ENCODE measurements at regions not wholly inside any gene's neighbourhood (a gene's known extent, or its start where the extent isn't known, plus 50 kb on each side); places are given as distances from the start of the nearest gene placed in this dataset.

DNA sequence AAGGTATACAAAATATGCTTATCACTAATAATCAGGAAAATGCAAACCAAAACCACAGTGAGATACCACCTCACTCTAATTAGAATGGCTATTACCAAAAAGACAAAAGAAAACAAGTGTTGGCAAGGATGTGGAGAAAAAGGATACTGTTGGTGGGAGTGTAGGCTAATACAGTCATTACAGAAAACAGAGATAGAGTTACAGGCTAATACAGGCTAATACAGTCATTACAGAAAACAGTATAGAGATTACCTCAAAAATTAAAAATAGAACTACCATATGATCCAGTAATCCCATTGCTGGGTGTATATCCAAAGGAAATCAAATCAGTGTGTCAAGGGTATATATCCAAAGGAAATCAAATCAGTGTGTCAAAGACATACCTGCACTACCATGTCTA lies 238.4 kb downstream of the PLPP3 start:
- DNase-seq = no peak

DNA sequence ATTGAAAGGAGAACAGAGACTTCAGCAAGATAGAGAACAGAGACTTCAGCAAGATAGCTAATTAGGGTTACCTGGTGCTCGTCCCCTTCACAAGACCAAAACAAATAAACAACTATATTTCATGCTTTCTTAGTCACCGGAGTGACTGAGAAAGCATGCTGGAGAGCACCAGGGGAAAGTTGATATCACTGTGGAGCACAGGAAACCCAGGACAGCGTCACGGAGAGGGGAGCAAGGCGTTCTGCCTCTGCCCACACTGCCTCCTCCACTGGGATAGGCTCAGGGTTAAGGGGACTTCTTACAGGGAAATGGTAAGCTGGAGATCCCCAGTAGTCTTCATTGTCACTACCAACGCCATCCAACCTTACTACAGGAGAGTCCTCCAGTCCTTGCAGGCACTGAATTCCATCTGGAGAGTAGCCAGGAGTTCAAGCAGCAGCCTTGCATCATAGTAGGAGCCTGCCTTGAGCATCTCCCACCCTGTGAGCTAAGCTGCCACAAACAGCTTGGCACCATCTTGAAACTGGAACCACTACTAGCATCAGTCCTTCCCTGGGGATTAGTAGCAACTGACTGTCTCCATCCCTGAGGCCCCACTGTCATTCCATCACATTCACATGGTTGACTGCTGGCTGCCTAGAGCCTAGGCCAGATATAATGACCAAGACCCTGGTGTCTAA lies 239.4 kb downstream of the PLPP3 start:
- DNase-seq = no peak

DNA sequence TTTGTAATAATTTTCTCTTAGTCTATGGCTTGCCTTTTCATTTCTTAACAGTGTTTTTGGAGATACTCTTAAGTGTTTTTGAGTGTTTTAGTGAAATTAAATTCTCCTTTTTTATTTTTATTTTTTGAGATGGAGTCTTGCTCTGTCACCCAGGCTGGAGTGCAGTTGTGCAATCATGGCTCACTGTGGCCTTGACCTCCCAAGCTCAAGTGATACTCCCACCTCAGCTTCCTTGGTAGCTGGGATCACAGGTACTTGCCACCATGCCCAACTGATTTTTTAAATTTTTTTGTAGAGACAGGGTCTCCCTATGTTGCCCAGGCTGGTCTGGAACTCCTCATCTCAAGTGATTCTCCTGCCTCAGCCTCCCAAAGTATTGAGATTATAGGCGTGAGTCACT lies 240.3 kb downstream of the PLPP3 start:
- no peak for DNase-seq

DNA sequence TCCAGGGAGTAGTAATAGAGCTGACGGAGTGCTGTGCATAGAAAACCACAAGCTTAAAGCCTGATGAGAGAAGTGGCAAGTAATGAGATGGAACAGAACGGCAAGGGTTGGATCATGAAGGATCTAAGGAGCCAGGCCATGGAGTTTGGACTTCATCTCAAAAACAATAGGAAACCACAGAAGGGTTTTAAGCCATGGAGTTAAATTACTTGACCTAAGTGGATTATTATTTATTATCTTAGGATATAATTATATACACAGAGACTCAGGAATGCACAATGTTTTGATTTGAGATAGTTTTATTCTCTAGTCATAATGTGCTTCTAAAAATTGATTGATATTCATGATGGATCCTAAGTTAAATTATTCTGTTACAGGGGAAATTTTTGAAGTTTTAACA lies 242.4 kb downstream of the PLPP3 start:
- DNase-seq = no peak

DNA sequence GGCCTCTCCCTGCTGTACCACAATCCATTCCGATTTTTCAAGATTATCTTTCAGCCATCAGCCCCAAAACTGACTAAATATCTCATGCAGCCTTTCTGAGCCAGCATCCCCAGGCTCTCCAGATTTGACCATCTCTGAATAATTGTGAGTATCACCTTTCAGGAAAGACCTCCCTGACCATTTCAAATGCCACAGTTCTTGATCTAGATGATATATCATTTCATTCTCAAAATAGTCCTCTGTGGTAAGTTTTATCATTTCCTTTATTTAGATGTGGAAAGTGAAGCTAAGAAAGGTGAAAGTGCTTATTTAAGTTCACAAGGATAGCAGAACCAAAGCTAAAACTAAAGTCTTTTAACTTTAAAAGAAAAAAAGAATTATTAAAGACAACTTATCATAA lies 244.0 kb downstream of the PLPP3 start:
- DNase-seq = no peak

DNA sequence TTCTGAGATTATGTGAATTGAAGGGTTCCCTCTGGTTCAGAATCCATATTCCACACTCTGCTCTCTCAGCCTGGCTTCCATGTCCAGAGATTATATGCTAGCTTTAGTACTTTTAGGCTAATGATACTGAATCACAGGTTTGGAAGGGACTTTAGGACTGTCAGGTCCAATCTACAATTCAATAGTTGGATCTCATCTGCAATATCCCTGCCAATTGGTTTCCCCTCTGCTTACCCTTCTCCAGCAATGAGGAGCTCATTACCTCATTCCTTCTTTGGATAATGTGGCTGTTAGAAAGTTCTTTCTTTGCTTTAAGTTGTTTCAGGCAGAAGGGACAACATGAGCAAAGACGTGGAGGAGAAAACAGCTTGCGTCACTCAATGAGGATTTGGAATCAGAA lies 245.3 kb downstream of the PLPP3 start:
- no peak for DNase-seq

DNA sequence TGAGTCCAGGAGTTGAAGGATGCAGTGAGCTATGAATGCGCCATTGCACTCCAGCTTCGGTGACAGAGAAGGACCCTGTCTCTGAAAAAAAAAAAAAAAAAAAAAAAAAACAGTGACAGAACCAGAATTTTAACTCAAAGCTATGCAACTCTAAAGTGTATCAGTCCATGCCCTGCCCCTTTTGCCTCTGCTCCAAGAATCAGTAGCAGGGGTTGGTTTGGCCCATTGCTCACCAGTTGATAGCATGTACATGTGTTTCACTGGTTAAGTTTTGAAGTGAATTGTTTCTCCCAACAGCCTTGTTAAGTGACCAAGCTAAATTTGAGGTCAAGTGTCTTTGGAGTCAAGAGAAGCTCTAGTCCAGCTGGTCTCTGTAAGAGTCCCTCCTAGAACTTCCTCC lies 245.9 kb downstream of the PLPP3 start:
- no peak for DNase-seq

DNA sequence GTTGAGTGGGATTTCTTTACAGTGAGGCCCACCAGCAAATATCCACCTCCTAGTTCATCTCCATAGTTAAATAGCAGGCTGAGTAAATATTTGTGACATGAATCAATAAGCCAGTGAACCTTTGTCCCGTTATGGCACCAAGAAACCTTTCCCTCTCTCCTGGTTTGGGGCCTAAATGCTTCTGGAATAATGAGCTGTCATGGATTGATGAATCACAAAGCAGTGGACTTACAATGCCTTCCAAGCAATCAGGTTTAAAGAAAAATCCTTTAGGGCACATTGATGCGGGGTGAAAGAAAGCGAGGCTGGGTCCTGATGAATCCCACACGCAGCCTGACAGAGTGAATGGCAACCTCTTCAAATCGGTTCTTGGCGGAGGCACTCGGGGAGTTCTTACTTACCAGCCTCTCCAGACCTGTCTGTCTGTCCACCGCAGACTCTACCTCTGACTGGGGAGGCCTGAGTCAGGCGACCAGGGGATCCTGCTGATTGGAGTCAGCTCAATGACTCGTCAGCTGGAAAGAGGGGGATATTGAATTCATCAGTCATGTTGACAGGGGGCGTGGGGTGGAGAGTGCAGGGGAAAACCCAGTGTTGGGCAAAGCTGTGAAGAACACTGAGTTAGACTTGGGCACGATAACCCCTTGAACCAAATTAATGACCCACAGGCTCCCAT lies 247.3 kb downstream of the PLPP3 start:
- DNase-seq = no peak

DNA sequence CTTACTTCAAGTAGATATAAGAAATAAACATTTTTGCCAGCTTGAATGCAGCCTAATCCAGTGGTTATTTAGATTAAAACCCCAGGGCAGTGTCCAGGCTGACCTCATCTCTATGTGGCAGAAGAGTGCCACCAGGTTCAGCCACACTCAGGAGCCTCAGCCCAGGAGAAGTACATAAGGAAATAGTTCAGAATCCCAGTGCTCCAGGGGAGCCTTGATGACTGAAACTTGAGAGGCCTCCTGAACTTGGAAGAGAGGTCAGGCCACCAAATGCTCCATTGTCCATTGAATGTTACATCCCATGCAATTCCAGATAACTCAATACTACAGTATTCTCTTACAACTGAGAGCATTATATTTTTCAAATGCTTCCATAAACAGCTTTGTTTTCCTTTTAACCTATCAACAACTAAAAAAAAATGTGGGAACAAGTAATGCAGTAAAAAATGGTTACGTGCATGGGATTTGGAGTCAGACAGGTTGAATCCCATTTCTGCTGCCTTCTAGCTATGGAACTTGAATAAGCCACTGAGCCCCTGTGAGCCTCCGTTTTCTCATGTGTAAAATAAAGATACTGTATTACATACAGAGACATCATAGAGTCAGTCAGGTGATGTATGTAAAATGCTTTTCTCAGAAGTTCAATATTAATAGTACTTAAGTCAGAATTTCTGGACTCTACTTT lies 248.0 kb downstream of the PLPP3 start:
- DNase-seq = no peak

DNA sequence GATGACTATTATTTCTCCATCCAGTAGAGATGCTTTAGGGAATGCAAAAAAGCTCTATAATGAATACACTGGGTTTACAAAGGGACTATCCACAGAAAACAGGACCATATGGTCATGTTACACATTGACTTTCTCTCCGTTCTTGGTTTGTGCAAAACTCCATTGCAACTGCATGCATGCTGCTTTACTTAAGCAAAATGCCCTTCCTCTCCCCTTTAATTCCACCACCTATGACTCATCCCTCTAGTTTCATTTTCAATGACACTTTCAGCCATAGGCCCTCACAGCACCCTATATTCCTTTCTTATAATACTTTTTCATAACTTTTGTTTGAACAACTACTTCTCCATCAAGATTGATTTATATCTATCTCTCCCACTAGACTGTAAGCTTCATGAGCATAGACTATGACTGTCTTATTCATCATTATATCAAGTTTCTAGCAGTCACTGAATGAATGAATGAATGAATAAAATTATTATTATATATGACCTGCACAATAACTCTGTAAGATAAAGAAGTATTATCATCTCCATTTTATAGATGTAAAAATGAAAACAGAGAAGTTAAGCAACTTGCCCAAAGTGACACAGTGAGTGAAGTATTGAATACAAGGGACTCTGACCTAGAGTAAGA lies 248.9 kb downstream of the PLPP3 start:
- no peak for DNase-seq

DNA sequence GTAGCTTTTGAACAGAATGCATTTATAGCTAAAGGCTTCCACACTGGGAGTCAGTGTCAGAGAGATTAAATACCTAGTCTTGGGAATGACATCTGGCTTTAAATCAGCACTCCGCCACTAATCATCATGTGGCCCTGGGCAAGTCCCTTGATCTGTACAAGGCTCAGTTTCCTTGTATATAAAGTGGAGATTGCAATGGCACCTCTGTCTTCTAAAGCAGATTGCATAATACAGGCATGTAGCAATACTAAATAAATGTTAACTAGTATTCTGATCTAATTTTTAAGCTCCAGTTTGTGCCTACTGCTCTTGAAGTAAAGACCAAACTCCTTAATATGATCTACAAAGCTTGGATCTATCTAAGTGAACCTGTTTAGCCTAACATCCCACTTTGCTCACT lies 249.4 kb downstream of the PLPP3 start:
- no peak for DNase-seq

DNA sequence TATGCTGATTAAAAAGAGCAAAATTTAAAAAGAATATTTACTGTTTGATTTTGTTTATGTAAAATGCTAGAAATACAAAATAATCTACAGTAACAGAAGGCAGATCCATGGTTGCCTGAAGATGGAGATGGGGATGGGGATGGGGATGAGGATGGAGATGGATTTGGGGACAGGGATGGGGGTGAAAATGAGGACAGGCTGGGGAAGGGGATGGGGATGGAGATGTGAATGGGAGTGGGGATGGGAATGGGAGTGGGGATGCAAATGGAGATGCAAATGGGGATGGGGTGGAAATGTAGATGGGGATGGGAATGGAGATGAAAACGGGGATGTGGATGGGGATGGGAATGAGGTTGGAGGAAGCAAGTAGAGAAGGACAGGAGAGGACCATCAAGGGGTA lies 252.2 kb downstream of the PLPP3 start:
- no peak for DNase-seq

DNA sequence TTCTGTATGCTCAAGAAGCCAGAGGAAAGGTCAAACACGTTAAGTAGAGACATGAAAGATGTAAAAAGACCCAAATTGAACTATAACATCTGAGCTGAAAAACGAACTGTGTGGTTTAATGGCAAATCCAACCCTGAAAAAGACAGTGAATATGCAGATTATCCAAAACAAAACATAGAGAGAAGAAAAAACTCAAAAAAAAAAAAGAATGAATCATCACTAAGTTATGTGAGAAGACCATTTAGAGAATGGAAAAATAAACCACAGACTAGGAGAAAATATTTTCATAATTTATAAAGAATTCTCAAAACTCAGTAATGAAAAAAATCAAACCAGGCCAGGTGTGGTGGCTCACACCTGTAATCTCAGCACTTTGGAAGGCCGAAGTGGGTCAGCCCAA lies 253.3 kb downstream of the PLPP3 start:
- no peak for DNase-seq

DNA sequence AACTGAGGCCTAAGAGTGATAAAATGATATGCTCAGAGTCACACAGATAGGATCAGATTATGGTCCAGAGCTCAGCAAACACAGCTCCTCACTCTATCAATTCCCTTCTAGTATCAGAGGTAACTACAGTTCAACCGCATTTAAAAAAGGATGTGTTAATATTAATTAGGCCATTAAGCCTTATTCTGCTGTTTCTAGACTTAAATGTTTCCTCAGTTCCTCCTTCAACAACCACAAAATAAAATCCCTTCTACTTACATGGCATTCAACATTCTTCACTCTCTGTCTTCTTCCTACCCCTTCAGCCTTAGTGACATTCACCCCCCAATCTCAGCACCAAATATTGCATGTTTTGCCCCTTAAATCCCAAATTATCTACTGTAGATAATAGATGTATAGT lies 254.9 kb downstream of the PLPP3 start:
- DNase-seq = no peak

DNA sequence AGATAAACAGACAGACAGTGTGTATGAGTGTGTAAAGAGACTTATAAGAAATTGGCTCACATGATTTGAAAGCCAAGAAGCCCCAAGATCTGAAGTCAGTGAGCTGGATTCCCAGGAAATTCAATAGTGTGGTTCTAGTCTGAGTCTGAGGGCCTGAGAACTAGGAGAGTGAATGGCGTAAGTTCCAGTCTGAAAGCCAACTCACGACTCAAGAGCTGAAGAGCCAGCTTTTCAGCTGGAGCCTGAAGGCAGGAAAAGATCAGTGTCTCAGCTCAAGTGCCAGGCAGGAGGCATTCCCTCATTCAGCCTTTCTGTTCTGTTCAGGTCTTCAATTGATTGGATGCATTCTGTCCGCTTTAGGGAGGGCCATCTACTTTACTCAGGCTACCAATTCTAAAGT lies 257.2 kb downstream of the PLPP3 start:
- DNase-seq = no peak

DNA sequence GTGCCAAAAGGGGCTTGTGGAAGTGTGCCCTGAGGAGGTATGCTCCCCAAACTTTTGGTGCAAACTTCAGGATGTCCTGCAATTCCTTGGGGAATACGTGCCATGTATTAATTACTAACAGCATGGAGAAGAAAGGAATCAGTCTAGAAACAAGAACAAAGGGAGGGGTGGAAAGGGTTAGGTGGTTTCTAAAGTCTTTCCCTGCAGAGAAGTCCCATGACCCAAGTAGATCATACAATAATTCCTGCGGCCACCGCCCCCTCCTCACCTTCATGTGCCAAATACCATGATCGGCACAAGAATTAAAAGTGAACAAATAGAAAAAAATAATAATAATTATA lies 258.2 kb downstream of the PLPP3 start:
- no peak for DNase-seq

DNA sequence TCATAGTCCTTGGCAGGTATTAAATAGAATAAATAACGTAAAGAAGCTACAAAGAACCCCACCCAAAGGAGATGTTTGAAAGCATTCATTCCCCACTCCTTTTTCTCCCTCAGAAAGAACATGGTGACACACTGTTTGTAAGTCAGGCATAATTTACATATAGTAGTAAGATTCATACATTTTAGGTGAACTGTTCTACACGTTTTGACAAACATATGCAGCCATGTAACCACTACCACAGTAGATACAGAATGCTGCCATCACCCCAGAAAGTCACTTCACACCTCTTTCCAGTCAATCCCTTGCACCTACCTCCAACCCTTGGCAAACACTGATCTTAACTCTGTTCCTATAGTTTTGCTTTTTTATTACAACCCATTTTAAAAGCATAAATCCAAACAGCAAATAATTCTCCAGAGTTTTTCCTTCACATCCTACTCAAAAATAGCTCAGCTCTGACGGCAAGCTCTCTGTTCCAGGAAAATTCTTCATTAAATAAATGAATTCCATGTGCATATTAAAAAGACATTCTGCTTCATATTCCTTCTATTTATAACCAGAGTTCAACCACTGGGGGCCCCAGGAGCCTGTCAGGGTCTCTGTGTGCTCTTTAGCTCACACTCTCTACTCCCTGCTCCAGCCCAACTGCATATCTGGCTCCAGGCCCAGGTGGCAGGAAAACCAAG lies 258.8 kb downstream of the PLPP3 start:
- no peak for DNase-seq

DNA sequence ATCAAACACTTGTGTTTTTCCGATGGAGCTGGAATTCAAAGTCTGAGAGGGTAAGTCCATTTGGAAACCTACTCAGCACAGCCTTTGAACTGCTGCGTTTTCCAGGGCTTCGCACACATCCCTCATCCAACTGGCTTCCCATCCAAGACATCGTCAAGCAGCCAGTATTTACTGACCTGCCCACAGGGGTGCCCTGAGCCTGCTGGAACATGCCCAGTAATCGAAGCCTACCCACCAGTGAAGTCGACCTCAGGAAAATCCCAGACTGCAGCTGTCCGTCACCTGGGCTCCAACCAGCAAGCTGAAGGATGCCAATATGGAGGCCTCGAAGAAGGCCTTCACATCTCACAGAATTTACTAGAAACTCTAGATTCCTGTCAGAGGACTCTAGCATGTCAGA lies 261.6 kb downstream of the PLPP3 start:
- DNase-seq = no peak

DNA sequence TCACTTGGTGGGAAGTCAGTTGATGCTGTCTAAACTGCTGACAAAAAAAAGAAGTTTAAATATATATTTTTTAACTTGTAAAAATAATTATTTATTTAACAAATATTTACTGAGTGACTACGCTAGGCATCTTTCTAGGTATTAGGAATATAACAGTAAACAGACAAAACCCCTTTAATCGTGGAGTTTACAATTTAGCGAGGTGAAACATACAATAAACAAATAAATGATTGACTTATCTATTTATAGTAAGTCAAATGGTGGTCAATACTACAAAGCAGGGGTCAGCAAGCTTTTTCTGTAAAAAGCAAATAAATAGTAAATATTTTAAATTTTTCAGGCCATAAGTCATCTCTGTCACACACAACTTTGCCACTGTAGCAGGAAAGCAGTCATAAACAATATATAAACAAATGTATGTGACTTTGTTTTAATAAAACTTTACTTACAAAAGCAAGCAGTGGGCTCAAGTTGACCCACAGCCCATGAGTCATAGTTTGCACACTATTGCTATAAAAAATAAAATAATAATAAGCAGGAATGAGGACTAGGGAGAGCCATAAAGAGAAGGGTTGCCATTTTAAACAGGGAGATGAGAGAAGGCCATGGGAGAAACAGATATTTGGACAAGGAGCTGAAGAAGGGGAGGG lies 263.9 kb downstream of the PLPP3 start:
- DNase-seq = no peak

DNA sequence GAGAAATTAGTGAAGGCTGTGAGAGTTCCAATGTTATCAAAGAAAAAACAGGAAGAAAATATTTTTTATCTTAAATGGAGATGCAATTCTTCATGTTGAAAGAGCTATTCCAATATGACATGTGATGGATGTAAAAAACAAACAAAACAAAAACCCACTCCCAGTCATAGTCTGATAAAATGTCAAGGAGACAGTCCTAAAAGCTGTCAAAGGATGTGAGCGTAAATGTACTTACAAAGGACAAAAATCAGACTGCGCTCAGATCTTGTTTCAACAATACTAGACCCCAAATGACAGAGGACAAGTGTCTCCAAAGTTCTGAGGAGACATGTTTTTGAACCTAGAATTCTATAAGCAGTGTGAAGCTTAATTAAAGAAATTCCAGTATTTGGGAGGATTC lies 265.8 kb downstream of the PLPP3 start:
- no peak for DNase-seq

DNA sequence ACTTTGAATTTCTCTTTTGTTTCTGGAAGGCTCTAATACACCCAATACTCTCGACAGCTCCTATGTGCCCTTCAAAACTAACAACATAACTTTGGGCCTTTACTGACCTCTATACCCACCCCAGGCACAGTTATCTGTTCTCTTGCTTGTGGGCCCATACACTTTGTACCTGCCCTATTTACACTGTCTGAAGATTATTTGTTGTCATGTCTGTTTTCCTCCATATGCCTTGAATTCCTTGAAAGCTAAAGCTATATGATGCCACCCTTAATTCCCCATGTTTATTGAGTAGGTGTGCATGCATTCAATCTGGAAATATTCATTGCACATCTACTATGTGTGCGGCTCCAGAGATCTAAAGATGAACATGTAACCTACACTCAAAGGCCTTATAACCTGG lies 267.6 kb downstream of the PLPP3 start:
- no peak for DNase-seq

DNA sequence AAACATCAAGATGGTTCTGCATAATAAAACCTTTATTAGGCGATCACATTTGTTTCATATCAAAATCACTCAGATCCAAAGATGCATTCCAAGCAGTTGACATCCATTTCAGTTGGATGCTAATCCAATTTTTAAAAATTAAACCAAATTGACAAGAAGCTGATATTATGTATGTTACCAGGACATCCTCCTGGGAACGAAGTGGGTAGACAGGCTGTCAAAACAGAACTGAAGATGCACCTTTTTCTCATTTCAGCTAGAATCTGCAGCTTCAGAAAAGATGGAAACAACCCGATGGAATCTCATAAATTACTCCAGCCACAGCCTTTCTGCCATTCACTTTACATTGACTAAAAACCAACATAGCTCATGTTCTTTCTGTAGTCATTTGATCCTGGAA lies 268.4 kb downstream of the PLPP3 start:
- no peak for DNase-seq

DNA sequence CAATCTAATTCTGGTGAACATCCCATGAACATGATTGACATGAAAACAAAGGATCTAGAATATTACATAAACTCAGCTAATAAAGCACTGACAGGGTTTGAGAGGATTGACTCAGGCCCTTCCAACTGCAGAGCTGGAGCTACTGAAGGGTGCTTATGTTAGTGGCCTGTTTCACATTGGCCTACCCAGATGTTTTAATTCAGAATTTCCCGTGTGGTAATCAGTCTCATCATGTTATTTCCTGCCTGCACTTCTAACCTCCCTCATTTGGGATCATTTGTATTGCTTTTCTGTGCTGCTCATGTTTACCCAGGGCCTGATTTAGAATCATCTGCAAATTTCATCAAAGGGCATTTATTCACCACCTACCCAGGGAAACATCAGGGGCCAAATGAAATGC lies 270.3 kb downstream of the PLPP3 start:
- no peak for DNase-seq
